Activated T-cell treated with anti-CD3 and anti-CD28 coated beads, Interleukin-2, amount 50 U/mL, for 4 hours (primary cell): ENCODE measurements at regions not wholly inside any gene's neighbourhood (a gene's known extent, or its start where the extent isn't known, plus 50 kb on each side); places are given as distances from the start of the nearest gene placed in this dataset.
"Not testable (repeated sequence)": the region's sequence is repeated elsewhere in the genome, so short reads cannot be mapped to it uniquely, and the experiment has no call there.

Source experiments
- ATAC-seq, 2 donors: fragments of 200-7000 bp; cut with Tn5 transposase; one replicate each; pipeline ENCODE4 v1.10.0; 2021
- DNase-seq: peaks from one replicate; pipeline ENCODE4 v3.0.0-alpha.2; 2020
- H3K27me3 Mint-ChIP-seq: one replicate; pipeline ENCODE4 v1.8.0; 2021; ENCODE audit warnings: low read depth, mixed read lengths
- H3K36me3 Mint-ChIP-seq: one replicate; pipeline ENCODE4 v1.8.0; 2022; ENCODE audit warnings: mixed read lengths; ENCODE audit not compliant: insufficient read depth
- H3K4me1 Mint-ChIP-seq: one replicate; pipeline ENCODE4 v1.8.0; 2021; ENCODE audit warnings: low read depth, mixed read lengths
- H3K4me3 Mint-ChIP-seq: one replicate; pipeline ENCODE4 v1.8.0; 2021; ENCODE audit warnings: mild to moderate bottlenecking, moderate library complexity, mixed read lengths
- H3K9me3 Mint-ChIP-seq: one replicate; pipeline ENCODE4 v1.8.0; 2021; ENCODE audit warnings: mixed read lengths

DNA sequence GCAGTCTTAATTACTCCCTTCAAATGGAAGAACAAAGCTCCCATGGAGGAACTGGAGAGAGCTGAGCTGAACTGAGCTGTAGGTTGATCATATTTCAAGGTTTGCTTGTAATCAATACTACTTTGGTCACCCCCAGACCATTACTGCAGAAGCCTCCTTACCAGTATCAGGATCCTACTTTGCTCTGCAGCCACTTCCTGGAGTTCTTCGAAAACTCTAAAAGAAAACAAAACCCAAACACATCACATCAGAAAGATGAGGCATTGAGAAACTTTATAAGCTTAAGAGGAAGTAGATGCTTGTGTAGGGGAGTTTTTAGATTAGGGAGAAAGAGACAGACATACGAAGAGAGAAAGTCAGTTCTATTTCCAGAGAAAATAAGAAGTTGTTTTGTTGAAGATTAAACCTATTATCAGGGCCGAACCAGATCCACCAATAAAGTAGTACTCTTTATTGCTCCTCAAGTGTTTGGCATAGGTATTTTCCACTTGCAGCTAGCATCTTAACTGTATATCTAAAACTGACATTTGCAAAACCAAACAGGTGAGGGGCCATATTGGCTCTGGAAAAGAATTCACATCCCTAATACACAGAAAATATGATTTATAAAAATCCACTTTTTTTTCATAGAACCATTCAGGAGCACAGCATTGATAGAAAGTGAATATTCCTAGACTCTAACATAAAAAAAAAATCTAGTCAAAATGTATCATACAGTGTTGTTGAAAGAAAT lies 166.9 kb upstream of the KLF7 start:
- Mint-ChIP-seq H3K9me3 (no peaks in the 10 kb centered on the region), H3K4me1 (peaks cover 78% of the 10 kb centered on the region), H3K36me3 (no peaks in the 10 kb centered on the region), H3K27me3 (no peaks in the 10 kb centered on the region), H3K4me3 (no peak overlapping the region)
- peak in 1 of 2 donors; percentile 23 for ATAC-seq
- DNase-seq = no peak

DNA sequence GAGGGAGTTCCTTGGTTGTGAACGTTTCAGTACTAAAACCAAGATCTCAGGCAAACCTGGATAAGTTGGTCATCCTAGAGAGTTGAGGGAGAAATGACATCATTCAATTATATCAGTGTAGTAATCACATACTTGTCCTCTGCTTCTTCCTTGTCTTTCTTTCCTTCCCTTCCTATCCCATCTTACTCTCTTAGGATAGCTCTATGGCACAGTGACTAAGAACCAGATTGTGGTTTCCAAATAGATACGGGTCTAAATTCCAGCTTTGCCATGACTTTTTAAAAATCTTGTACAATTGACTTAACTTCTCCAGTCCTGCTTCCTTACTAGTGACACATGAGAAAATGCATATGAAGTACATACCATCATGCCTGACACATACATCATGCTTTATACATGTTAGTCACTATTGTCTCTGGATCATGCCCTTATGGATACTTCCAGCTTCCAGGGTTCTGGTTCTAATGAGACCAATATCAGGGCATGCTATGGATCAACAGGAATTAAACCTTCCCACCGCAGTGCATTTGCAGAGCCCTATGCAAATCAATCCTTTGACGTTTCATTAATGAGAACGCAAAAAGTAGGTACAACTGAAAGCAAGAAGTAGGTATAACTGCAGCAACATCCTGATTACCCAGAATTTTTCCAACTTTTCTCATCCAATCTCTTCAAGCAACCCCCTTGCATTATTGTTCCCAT lies 168.0 kb upstream of the KLF7 start:
- Mint-ChIP-seq H3K36me3 (no peaks in the 10 kb centered on the region), H3K27me3 (no peaks in the 10 kb centered on the region), H3K4me3 (peak overlapping the region; percentile 17), H3K9me3 (no peaks in the 10 kb centered on the region), H3K4me1 (peaks cover 80% of the 10 kb centered on the region)
- ATAC-seq (no peak), DNase-seq (no peak)

DNA sequence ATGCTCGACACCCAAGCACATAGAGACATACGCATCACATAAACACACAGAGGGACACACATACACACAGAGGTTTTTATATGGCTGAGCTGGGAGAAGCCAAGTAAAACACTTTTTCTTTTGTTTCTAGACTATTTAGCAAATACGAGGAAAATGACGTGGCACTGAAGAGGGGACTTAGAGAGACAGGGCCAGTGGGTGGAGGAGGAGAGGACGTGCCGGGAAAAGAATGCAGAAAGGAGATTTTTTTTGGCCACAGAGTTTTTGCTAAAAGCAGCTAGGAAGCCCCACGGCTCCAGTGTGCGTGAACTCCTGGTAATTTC lies 168.5 kb upstream of the KLF7 start:
- DNase-seq = no peak
- no peaks in the 10 kb centered on the region for H3K27me3 Mint-ChIP-seq
- H3K9me3 Mint-ChIP-seq = no peaks in the 10 kb centered on the region
- peaks cover 75% of the 10 kb centered on the region for H3K4me1 Mint-ChIP-seq
- H3K36me3 Mint-ChIP-seq = no peaks in the 10 kb centered on the region
- peak; percentile 3 to 29 for ATAC-seq
- H3K4me3 Mint-ChIP-seq = peak overlapping the region; percentile 17

DNA sequence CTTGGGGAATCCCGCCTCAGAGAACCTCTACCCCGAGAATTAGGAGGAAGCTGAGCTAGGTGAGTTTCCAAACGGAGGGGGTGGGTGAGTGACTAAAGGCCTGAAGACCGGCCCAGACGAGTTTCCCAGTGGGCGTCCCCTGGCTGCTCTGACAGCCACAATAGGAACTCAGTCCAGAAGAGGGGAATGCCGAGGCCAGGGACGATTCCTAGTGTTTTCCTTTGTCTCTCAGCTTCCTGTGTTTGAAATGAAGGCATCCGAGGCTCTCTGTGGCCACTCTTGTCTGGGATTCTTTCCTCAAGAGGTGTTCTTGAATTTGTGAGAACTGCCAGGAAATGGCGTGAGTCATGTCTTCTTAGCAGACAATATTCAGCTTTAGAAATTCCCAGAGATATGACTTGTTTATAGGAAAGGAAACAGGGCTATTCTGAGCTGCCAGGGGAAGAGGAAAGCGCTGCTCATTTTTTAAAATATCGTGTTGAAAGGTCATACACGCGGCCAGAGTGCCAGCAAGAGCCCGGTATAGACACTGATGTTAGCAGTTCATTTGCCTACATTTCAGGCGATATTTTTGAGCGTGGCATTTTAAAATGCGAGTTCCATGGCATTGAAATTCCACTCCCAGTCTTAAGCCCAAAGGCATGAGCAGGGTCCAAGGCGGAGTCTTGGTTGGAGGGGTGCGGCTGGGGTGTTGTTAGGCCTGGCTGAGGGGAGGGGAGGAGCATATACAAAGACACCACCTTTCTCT lies 169.1 kb upstream of the KLF7 start:
- Mint-ChIP-seq H3K36me3 (no peaks in the 10 kb centered on the region), H3K4me1 (peaks cover 70% of the 10 kb centered on the region), H3K4me3 (peak overlapping the region; percentile 17), H3K27me3 (no peaks in the 10 kb centered on the region), H3K9me3 (no peaks in the 10 kb centered on the region)
- DNase-seq (peak; percentile 11), ATAC-seq (peak; percentile 55 to 56)

DNA sequence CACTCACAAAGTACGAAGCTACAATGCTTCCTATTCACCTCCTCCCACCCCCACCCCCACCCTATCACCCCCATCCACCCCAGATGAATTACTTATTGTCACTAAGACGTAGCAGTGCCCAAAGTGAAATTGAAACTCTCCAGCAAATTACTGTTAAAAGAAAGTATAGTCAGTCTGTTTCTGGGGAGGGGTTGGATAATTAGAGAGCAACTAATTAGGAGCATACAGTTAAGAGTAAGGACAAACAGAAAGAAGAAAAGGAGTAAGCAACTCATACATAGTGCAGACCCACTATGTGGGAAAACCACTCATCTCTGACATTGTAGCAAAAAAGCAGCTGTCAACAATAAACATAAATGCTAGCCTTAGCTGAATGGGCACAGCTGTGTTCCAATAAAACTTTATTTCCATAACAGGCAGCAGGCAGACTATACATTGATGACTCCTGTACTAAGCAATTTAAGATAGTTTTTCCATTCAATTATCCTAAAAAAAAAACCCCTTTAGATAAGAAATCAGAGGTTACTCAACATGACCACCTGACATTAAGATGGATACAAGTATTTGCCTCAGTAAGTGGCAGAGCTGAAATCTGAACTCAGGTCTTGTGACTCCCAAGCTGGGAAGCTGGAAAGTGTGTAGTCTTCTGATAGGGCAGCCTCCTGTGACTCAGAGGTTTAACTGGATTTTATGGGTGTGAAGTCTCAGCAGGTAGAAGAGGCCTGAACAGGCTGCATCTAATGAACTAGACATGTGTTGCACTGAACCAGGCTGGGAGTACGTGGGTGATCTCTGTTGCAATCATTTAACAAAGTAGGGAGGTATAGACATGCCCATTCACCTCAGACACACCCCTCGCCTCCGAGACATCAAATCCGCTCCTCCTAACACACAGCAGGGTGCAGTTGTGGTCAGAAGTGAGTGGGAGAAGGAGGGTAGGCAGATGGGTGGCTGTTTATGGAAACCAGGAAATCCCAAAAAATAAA lies 171.8 kb upstream of the KLF7 start:
- Mint-ChIP-seq H3K4me3 (peak overlapping the region; percentile 47), H3K27me3 (peaks cover 2% of the 10 kb centered on the region), H3K9me3 (no peaks in the 10 kb centered on the region), H3K4me1 (peaks cover 49% of the 10 kb centered on the region), H3K36me3 (no peaks in the 10 kb centered on the region)
- DNase-seq (no peak), ATAC-seq (peak; percentile 25 to 56)

DNA sequence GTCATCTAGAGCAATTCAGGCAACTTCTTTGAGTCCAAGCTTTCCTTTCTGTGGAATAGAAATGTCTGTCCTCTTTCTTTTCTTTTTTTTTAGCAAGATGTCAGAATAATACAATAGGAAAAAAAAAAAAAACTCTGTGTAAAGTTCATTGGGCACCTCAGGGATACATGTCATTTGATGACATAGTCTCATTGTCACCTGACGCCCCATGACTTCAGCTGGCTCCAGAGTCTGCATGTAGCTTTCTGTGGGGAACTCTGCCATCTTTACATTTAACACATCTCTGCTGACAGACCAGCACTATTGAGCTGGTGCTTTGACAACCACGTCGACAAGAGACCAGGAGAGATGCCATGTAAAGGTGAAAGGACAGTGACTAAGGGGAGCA lies 172.5 kb upstream of the KLF7 start:
- H3K4me3 Mint-ChIP-seq = no peak overlapping the region
- no peaks in the 10 kb centered on the region for H3K36me3 Mint-ChIP-seq
- H3K9me3 Mint-ChIP-seq = no peaks in the 10 kb centered on the region
- no peak for DNase-seq
- ATAC-seq = no peak
- H3K27me3 Mint-ChIP-seq = peaks cover 2% of the 10 kb centered on the region
- peaks cover 43% of the 10 kb centered on the region for H3K4me1 Mint-ChIP-seq

DNA sequence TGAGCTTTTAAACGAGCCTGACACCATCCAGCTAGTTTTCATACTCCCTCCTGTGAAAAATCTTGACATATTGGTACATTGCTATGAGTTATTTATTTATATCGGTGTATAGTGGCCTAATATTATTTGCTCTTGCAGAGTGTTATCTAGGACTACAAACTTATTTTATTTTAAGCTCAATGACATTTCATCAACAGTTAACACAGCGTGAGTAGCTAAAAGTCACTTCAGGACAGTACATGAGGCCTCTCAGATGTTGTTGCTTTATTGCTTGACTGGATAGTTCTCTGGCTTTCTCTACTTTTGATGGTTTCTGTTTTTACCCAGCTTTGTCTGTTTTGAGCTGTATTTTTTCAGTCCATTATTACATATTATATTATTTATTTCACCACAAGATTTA lies 172.9 kb upstream of the KLF7 start:
- Mint-ChIP-seq H3K4me3 (no peak overlapping the region), H3K36me3 (no peaks in the 10 kb centered on the region), H3K9me3 (no peaks in the 10 kb centered on the region), H3K27me3 (peaks cover 2% of the 10 kb centered on the region), H3K4me1 (peaks cover 39% of the 10 kb centered on the region)
- DNase-seq = no peak
- no peak for ATAC-seq

DNA sequence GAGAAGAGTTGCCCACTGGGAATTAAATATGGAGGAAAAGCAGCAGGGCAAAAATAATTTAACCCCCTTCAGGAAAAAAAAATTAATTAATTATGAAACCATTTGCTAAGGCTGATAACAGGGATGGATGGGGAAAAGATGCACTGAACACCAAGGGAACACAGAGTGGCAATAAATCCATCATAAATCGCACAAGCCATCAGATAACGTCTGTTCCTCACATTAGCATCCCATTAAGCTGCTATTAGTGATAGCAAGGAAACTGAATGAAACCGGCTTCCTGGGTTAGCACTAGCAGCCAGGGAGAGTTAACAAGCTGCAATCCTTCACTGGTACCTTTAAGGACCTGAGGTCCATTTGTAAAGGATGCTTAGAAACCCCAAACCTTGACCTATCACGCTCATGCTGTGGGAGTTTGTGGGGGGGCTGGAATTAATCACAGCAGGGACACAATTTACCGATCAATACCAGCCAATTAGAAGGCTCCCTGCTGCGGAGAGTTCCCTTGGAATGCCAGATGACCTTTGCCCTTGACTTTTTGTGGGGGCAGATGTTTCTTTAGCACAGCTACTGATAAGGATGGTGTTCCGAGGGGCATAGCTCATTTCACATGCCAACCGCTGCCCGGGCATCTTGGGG lies 175.5 kb upstream of the KLF7 start:
- Mint-ChIP-seq H3K4me3 (no peak overlapping the region), H3K36me3 (peaks cover 2% of the 10 kb centered on the region), H3K9me3 (peaks cover 5% of the 10 kb centered on the region), H3K4me1 (peaks cover 19% of the 10 kb centered on the region), H3K27me3 (peaks cover 2% of the 10 kb centered on the region)
- ATAC-seq (no peak), DNase-seq (no peak)

DNA sequence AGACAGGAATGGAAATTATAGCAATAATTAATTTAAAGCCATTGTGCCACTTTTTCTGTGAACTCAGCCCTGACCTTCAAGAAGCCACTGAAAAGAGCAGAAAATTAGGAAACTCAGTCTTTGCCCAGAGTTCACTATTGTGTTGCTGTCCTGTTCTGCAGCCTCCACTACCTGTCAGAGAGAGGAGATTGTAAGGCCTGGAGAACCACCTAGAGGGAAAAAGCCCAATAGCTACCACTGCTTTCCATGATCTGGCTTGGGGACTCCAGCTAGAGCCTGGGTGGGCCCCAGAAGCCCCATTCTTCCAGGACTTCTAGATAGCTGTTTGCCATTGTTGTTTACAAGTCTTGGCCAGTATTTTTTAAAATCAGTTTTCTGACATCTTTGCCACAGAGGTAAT lies 176.1 kb upstream of the KLF7 start:
- Mint-ChIP-seq H3K27me3 (peaks cover 2% of the 10 kb centered on the region), H3K9me3 (peaks cover 8% of the 10 kb centered on the region), H3K4me1 (peaks cover 17% of the 10 kb centered on the region), H3K36me3 (peaks cover 2% of the 10 kb centered on the region), H3K4me3 (no peak overlapping the region)
- ATAC-seq (no peak), DNase-seq (no peak)

DNA sequence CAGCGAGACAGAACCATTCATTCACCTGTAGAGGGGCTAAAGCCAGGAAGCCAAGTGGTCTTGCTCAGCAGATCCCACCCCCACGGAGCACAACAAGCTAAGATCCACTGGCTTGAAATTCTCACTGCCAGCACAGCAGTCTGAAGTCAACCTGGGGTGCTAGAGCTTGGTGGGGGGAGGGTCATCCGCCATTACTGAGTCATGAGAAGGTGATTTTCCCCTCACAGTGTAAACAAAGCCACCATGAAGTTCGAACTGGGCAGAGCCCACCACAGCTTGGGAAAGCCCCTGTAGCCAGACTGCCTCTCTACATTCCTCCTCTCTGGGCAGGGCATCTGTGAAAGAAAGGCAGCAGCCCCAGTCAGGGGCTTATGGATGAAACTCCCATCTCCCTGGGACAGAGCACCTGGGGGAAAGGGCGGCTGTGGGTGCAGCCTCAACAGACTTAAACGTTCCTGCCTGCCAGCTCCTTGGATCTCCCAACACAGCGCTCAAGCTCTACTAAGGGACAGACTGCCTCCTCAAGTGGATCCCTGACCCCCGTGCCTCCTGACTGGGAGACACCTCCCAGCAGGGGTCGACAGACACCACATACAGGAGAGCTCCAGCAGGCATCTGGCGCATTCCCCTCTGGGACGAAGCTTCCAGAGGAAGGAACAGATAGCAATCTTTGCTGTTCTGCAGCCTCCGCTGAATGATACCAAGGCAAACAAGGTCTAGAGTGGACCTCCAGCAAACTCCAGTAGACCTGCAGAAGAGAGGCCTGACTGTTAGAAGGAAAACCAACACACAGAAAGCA lies 179.0 kb upstream of the KLF7 start:
- not testable (repeated sequence) for H3K36me3 Mint-ChIP-seq, H3K4me1 Mint-ChIP-seq, DNase-seq, ATAC-seq, H3K27me3 Mint-ChIP-seq, H3K4me3 Mint-ChIP-seq
- peaks cover 18% of the 10 kb centered on the region for H3K9me3 Mint-ChIP-seq

DNA sequence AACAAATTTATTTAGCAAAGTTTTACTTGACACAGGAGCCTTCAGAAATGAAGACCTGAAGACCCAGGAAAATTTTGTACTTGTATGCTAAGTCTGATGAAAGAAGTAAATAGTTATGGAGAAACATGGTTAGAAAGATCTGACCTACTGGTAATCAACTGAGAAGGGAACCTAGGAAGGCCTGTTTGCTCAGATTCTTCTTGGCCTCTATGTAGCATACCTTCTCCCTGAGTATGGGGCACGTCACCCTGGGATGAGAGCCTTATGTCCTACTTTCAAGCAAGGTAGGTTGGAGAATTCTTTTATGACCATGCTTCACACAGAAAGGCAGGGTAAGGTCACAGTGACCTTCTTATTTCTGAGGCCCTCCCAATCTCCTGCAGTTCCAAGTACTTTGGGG lies 178.6 kb upstream of the CREB1 start:
- Mint-ChIP-seq H3K27me3 (no peaks in the 10 kb centered on the region), H3K4me1 (peaks cover 8% of the 10 kb centered on the region), H3K9me3 (peaks cover 13% of the 10 kb centered on the region), H3K4me3 (no peak overlapping the region), H3K36me3 (no peaks in the 10 kb centered on the region)
- ATAC-seq = no peak
- no peak for DNase-seq

DNA sequence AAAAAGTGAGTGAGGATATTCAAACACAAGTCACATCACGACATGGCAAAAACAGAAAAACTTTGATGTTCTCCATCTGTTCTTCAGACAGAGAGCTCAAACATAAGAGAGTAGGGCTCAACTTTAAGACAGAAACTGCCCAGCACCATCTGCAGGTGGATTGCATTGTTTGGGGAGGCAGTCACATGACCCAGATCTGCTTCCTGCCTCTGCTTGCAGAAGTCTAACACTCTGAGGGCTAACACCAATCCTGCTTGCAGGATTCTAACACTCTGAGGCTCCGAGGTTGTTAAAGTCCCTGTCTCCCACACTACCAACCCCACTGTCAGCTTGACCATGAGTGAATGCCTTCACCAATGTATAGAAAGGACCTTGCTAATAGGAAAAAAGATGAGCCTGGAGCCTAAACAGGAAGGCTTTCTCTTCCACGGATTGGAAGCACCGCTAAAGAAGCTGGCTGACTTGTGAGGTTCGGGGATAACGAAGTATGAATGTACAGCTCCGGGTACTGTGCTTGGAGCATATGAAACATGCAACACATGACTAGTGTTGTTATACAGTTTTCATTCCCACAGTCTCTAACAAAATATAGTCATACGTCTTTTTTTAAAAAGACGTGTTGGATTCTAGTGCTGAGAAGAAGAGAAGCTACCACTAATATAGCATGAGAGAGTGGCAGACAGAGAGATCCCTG lies 176.6 kb upstream of the CREB1 start:
- no peaks in the 10 kb centered on the region for H3K9me3 Mint-ChIP-seq
- no peaks in the 10 kb centered on the region for H3K36me3 Mint-ChIP-seq
- no peaks in the 10 kb centered on the region for H3K27me3 Mint-ChIP-seq
- H3K4me1 Mint-ChIP-seq = peaks cover 8% of the 10 kb centered on the region
- H3K4me3 Mint-ChIP-seq = no peak overlapping the region
- ATAC-seq = no peak
- DNase-seq = no peak

DNA sequence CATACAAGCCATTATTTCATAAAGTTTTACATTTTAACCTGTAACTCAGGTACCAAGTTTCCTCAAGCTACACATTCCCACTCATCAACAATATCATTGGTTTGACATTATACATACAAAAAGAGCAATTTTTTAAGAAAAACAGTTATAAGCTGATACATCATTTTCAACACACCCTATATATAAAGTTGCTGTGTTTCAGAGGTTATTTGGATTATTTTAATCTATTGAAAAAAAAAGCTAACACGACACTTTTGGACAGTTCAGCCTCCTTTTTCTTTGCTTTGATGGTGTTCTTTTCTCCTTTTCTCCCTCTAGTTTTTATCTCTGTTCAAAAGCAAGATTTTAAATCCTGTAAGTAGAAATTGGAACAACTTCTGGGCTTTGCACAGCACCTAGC lies 175.9 kb upstream of the CREB1 start:
- no peaks in the 10 kb centered on the region for H3K27me3 Mint-ChIP-seq
- no peaks in the 10 kb centered on the region for H3K36me3 Mint-ChIP-seq
- DNase-seq (no peak), ATAC-seq (no peak)
- no peaks in the 10 kb centered on the region for H3K9me3 Mint-ChIP-seq
- H3K4me3 Mint-ChIP-seq = no peak overlapping the region
- peaks cover 8% of the 10 kb centered on the region for H3K4me1 Mint-ChIP-seq
